Adrenal gland (tissue), 9 donors: ENCODE measurements at regions not wholly inside any gene's neighbourhood (a gene's known extent, or its start where the extent isn't known, plus 50 kb on each side); places are given as distances from the start of the nearest gene placed in this dataset.
A peak's percentile ranks its signal among the peaks of the same experiment; 100 is the strongest.

ENCODE experiments used
- DNase-seq, 7 donors: peaks; one replicate each; pipeline ENCODE4 v3.0.0-alpha.2; 2019 to 2020
- H3K27ac ChIP-seq, 5 donors: fragments of 200-600 bp; sonication (generic) in 4 of 5; 1 replicate in 3 of 5; 2 replicates in 2 of 5; pipeline versions ENCODE4 v1.5.1 to v1.8.0; 2016 to 2020; ENCODE audit warnings: mild to moderate bottlenecking in 1 of 5
- H3K27me3 ChIP-seq: fragments of 200-600 bp; 2 replicates; pipeline ENCODE4 v1.8.0; 2021
- H3K36me3 ChIP-seq, 2 donors: fragments of 200-600 bp; replicated peaks in 1 of 2; 1 replicate in 1 of 2; 2 replicates in 1 of 2; pipeline versions ENCODE4 v1.5.1 to v1.8.0; 2018 to 2022
- H3K4me1 ChIP-seq, 2 donors: fragments of 200-600 bp; replicated peaks in 1 of 2; 1 replicate in 1 of 2; 2 replicates in 1 of 2; pipeline versions ENCODE4 v1.5.1 to v1.8.0; 2018 to 2021
- H3K4me3 ChIP-seq, 4 donors: fragments of 200-600 bp; sonication (generic) in 3 of 4; one replicate each; pipeline ENCODE4 v1.5.1; 2016 to 2018
- H3K9me3 ChIP-seq, 3 donors: fragments of 200-600 bp; sonication (generic) in 1 of 3; replicated peaks in 1 of 3; 1 replicate in 2 of 3; 2 replicates in 1 of 3; pipeline versions ENCODE4 v1.5.1 to v1.8.0; 2016 to 2021
- POLR2A ChIP-seq, 2 donors: fragments of 450-650 bp; IDR thresholded peaks; one replicate each; pipeline ENCODE4 v1.6.1; 2017; ENCODE audit warnings: antibody characterized with exemption in 2 of 2, mild to moderate bottlenecking in 2 of 2, moderate library complexity in 1 of 2
- WGBS, 4 donors: extraction: QIAGEN DNeasy Blood & Tissue Kit in 2 of 4; methylation state at CpG; one replicate each; pipeline versions ENCODE4 v1.1.5 to v1.1.7; 2013 to 2017; 5-methylcytosine and 5-hydroxymethylcytosine counted together
- intact Hi-C, 2 donors: fragments of 100-400 bp; cut with DNase I; formaldehyde crosslinking; loops; one replicate each; pipeline versions ENCODE4 v1.14.1 to v1.15.0; 2022 to 2023
- TF ChIP-seq, protein P1 (sequence below), 6 experiments: fragments of 450-650 bp in 4 of 6; fragments of 200-600 bp in 2 of 6; sonication (generic) in 1 of 6; IDR thresholded peaks; 1 replicate in 5 of 6; 2 replicates in 1 of 6; pipeline versions ENCODE4 v1.5.1 to v1.8.0; 2016 to 2021; ENCODE audit warnings: antibody characterized with exemption in 6 of 6, mild to moderate bottlenecking in 2 of 6, moderate library complexity in 1 of 6
- donor health status: healthy with polysubstance abuse.
- donor health status: Bipolar disorder and iron deficiency.
- donor health status: DM: yes; HTN: yes; CAD: no.
- donor health status: DM: no; HTN: no; CAD: no.
- donor health status: DM: no; HTN: no; CAD: no.

DNA sequence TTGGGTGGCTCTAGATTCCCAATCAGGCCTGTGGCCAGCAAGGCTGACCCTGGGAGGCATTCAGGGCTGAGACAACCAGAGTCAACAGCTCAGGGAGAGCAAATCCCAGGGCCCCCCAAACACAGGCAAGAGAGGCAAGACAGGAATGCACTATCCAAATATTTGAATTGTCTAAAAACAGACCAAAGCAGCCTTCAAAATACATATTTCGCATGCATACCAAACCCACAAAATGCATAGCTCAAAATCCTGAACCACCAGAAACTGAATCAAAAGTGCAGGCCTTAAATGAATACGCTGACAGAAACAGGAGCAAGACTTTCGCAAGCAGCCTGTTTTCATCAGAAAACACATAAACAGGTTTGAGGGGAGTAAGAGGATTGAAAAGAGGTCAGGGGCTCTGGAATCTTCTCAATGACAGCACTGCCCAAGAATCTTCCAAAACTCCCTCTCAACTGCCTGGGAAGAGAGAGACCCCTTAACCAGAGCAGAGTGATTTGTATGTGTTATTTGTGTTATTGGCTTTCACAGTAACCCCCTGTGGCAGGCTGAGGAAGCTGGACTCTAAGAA lies 213.6 kb upstream of the CDH5 start:
- TF ChIP-seq POLR2A (IDR thresholded peaks at IDR 0.05) = no peak
- TF ChIP-seq, protein P1, sequence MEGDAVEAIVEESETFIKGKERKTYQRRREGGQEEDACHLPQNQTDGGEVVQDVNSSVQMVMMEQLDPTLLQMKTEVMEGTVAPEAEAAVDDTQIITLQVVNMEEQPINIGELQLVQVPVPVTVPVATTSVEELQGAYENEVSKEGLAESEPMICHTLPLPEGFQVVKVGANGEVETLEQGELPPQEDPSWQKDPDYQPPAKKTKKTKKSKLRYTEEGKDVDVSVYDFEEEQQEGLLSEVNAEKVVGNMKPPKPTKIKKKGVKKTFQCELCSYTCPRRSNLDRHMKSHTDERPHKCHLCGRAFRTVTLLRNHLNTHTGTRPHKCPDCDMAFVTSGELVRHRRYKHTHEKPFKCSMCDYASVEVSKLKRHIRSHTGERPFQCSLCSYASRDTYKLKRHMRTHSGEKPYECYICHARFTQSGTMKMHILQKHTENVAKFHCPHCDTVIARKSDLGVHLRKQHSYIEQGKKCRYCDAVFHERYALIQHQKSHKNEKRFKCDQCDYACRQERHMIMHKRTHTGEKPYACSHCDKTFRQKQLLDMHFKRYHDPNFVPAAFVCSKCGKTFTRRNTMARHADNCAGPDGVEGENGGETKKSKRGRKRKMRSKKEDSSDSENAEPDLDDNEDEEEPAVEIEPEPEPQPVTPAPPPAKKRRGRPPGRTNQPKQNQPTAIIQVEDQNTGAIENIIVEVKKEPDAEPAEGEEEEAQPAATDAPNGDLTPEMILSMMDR (IDR thresholded peaks at IDR 0.05) = no peak
- Histone ChIP-seq H3K9me3 (no peaks in the 10 kb centered on the region), H3K27me3 (no peaks in the 10 kb centered on the region), H3K36me3 (no peaks in the 10 kb centered on the region), H3K4me3 (no peak overlapping the region), H3K4me1 (peaks cover 0 to 8% of the 10 kb centered on the region in 2 donors), H3K27ac (no peak overlapping the region)
- no peak for DNase-seq
- 74 to 91% (median 86%) methylated on average over 3 of the region's 3 CpGs for WGBS, 4 donors
- intact Hi-C loops = no loop called here

DNA sequence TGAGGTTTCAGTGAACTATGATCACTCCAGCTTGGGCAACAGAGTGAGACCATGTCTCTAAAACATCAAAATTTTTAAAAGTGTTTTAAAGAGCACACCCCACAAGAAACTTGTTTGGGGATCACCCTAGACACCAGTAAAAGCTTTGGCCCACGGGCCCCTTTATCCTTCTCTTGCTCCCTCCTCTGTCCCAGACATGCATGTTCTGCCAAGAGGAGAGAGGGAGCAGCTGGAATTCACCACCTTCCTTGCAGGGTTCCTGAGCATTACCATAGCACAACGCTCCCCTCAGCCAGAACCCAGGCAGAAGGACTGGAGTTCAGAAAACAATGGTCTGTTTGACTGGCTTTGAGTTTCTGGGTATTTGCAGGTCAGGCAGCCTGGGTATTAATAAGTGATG lies 214.3 kb upstream of the CDH5 start:
- Histone ChIP-seq H3K4me3 (no peak overlapping the region), H3K27me3 (no peaks in the 10 kb centered on the region), H3K9me3 (no peaks in the 10 kb centered on the region), H3K4me1 (peaks cover 0 to 8% of the 10 kb centered on the region in 2 donors), H3K36me3 (no peaks in the 10 kb centered on the region), H3K27ac (no peak overlapping the region)
- intact Hi-C loops = no loop called here
- TF ChIP-seq POLR2A (IDR thresholded peaks at IDR 0.05) = no peak
- TF ChIP-seq, protein P1 (IDR thresholded peaks at IDR 0.05) = no peak
- DNase-seq = no peak
- WGBS, 4 donors = 81 to 85% (median 83%) methylated on average over 2 of the region's 2 CpGs

DNA sequence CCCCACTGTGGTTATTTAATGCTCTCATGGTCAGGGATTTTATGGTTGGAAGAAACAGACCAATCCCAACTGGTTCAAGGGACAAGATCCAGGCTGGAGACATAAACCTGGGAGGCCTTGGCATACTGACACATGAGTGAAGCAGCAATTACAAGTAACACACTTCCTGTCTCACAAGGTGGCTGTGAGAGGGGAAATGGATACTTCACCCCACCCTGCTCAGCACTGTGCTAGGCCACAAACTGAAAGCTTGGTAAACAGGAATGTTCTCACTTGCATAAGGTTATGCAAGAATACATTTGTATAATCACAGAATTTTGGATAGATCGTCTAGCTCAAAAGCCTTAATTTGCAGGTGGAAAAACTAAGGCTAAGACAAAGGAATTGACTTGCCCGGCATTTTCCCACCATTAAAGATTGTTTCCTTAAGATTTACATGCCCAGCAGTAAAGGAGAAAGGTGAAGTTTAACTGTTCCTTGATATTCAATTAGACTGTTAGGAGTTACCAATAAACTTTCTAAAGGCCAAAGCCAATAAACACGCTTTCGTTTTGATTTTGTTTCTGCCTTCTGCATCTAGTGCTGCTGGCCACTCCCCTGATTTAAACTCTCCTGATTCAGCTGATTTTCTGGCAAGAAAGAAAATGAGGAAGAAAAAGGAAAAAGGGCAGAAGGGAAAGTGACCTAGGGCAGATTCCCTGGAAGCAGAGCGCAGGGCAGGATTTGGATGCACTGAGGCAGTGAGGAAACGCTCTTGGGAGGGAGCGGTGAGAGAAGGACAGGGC lies 215.6 kb upstream of the CDH5 start:
- Histone ChIP-seq H3K27ac (peak overlapping the region in 1 of 5 donors; percentile 15), H3K9me3 (no peaks in the 10 kb centered on the region), H3K27me3 (no peaks in the 10 kb centered on the region), H3K36me3 (no peaks in the 10 kb centered on the region), H3K4me3 (no peak overlapping the region), H3K4me1 (peaks cover 0 to 8% of the 10 kb centered on the region in 2 donors)
- peak in 1 of 7 donors; percentile 22 for DNase-seq
- TF ChIP-seq, protein P1 (IDR thresholded peaks at IDR 0.05) = no peak
- TF ChIP-seq POLR2A (IDR thresholded peaks at IDR 0.05) = no peak
- intact Hi-C loops = no loop called here
- WGBS, 4 donors = 64 to 72% (median 67%) methylated on average over 7 of the region's 7 CpGs

DNA sequence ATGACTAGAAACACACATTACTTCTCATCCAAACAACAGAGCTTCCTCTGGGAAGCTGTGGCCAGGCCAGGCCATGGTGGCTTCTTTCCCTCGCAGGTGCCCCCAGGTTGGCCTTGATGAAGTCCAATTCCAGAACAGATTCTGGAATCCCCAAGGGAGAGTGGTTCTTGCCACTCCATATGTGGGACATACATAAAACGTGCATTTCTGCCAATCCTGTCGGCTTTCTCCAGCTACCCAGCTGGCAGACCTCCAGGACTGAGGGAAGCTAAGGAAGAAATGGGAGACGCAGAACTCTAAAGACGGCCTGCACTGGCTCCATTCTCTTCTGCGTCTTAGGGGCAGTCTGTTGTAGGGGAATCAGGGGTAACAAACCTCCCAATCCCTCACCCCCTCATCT lies 219.2 kb upstream of the CDH5 start:
- 74 to 94% (median 82%) methylated on average over 6 of the region's 6 CpGs for WGBS, 4 donors
- no peak for DNase-seq
- Histone ChIP-seq H3K27me3 (no peaks in the 10 kb centered on the region), H3K4me1 (peaks cover 0 to 8% of the 10 kb centered on the region in 2 donors), H3K36me3 (no peaks in the 10 kb centered on the region), H3K4me3 (no peak overlapping the region), H3K9me3 (no peaks in the 10 kb centered on the region), H3K27ac (no peak overlapping the region)
- TF ChIP-seq POLR2A (IDR thresholded peaks at IDR 0.05) = no peak
- TF ChIP-seq, protein P1 (IDR thresholded peaks at IDR 0.05) = no peak
- intact Hi-C loops = no loop called here
